ENCODE measurements at regions not wholly inside any gene's neighbourhood (a gene's known extent, or its start where the extent isn't known, plus 50 kb on each side); places are given as distances from the start of the nearest gene placed in this dataset.

DNA sequence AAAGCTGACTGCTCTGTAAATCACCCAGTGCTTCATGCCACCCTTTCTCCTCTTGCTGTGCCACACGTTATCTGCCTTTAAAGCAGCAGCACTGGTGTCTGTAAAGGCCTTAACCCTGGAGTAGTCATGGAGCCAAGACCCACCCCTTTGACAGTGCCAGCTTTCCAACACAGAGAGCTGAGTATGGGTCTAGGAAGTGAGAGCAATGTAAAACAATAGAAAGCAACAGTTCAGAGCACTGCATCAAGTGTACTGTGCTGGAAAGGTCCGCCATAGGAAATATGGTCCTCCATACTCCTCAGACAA is 139.5 kb downstream of the DAD1 start:
- DNase-seq: no peak

DNA sequence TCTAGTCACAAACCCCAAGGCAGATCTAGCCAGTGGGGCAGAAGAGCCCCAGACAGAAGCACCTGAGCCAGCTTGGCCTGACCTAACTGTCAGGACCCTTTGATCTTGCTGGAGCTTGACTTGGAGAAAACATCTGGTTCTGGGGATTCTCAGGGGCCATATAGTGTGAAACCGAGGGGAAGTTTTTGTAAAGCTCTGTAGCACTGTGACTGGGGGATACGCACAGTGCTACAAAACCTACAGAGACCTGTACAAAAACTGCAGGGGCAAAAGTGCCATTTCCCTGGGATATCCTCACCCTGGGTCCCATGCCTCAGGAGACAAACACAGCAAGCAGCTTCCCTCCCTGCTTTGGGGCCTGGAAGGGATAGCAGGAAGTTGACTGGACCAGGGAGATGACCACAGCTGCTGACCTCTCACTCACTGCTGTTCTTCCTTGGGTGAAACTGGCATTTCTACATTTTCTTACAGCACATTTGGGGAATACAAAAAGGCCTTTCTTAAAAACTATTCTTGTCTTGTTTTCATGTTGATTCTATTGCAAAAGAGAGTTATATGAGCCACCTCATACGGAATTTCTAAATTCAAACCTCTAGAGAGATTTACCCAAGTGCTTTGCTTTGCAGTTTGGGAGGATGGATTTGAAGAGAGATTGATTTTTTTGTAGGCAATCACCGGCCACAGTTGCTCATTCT is 140.0 kb downstream of the DAD1 start:
- no peak for DNase-seq

DNA sequence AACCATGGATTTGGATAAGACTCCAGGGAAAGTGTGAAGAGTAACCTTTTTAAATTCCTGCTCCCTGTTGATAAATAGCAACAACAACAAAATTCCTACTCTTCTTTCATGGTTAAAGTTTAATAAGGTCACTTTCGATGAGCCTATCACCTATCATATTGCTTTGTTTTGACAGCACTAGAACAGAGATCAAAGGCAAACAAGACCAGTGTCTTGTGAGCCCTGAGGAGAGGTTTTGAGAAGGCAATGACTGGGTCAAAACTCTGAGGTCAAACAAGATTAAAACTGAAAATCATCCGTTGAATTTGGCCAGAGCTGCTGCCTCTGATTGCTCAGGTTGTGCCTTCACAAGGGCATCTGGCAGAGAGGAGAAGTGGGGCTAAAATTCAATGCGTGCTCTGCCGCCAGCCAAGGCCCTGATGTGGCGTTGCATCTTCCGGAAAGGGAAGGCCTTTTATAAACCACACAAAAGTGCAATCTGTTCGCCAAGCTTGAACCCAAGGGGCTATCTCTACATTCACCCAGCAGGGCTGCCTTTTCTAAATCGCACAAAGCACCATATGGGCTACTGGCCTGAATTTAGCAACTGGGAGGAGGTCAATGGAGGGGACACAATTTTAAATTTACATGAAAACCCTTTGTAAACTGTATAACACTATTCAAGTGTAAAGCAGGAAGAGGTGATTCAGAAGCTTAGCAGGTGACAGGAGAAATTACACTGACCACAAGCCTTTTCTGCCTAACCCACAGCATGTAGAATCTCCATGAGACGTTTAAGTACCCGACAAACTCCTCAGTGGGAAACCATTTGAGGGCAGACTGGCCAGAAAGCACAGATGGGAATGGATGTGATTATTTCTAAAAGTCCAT is 140.8 kb downstream of the DAD1 start:
- DNase-seq: no peak

GRCh38 chr14:22438742-22439141 is 150.3 kb downstream of the DAD1 start:
- no peak for DNase-seq

DNA sequence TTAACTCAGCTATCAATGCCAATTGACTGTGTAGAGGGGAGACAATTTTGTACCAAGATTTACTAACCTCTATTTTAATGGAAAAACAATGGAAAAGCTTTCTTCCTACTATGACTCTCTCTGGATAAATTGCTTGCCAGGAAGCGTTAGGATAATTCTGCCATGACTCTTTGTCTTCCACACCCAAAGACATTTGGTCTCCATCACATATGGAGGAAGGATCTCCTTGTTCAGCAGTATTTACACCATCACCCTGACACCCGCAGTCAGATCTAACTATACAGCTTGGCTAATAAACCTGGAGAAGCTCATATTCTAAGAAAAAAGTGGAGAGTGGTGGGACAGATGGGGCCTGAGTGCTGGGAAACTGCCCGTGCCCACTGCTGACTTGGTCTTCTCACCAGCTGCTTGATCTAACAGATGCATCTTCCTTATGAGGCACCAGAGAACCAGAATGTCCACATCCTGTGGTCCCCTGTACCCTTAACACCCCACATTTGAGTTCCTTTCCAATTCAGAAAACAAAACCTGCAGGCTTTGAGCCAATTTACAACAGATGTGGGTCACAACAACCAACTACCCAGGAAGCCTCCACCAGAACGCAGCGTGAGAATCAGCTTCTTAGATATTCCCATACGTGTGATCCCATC is 154.0 kb downstream of the DAD1 start:
- no peak for DNase-seq

GRCh38 chr14:22434030-22434429 is 155.0 kb downstream of the DAD1 start:
- DNase-seq: no peak

DNA sequence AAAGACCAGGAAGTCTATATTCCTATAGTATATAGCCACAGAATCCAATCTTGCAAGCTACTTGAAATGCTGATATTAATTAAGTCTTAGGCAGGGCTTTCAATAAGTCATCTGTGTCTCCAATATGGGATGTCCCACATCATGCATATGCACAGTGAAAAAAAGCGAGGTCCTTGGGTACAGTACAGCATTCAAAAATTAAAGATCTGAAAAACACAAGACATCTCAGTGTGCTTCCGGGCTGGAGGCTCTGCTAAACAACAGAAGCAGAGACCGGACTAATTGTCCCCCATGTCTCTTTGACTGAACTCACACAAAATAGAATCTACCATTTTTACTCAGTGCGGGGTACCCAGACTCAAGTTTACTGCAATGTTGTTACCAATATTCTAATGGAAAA is 156.0 kb downstream of the DAD1 start:
- no peak for DNase-seq

DNA sequence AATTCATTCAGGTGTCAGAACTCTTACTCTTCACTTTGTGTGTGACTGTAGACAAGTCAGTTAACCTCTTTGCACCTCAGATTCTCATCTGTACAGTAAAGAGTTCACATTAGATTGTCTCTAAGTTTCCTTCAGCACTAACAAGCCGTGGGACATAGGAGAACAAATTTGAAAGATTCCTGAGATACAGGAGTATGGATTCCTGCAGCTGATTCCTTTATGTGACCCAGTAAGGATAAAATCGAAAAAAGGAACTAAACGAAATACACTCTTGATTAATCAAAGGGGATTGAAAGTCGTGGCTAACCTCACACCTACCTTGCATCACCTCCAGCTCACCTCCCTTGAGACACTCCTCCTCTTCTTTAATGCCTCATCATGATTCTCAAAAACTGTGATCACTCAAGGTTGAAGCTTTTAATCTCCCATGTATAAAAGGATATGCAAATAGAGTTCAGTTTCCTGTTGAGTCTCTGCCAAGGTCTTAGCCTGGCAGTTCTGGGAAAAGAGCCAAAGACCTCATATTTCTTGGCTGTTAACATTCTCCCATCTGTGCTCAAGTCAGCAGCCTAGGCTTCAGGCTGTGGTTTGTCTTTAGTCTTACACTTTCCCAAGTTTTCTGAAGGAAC is 156.6 kb downstream of the DAD1 start:
- peak; percentile 92 for DNase-seq

- DNase-seq: no peak
These were observed 159.3 kb downstream of the DAD1 start for GRCh38 chr14:22429546-22430294.

DNA sequence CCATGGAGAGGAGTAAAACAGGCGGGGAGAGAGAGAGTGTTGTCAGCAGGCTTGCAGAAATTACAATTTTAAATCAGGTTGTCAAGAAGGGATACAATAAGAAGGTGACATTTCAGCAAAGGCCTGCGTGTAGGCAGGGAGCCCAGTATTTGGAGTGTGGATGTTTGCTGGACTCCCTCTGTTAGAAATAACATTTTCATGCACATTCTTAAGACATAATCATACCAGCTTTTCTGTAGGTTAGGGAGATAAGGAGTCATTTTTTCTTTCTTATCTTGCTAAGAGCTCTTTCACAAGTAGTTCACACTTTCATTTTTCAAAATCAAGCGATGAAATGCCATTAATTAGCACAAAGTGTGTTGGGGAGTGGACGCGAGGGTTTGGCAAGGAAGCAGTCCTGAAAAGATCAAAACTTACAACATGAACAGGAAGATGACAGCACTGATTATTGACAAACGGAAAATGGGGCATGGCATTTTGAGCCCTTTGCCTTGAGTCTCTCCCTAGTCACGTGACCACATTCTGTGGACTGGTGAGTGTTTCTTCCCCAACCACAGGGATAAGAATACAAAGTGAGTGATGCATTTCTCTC is 160.2 kb downstream of the DAD1 start:
- peak; percentile 90 for DNase-seq

- DNase-seq: peak; percentile 76
These were observed 161.2 kb downstream of the DAD1 start for GRCh38 chr14:22427771-22428231.

DNA sequence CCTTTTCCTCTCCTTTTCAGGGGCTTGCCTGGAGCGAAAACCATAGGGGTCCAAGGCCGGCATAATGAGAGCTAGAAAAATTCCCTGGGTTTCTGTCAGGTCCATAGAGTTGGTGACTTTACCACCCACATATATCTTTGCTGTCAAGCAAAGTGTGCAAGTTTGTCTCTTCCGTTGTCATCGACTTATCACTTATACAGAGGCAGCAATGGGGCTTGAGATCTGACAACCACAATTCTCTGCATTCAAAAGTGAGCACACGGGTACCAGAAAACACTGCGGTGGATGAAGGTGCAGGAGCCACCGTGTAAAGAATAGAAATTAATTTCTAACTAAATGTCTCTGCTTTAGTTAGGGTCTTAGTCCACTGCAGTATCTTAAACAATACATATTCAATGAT is 162.3 kb downstream of the DAD1 start:
- no peak for DNase-seq

GRCh38 chr14:22423958-22424357 is 165.1 kb downstream of the DAD1 start:
- DNase-seq: no peak

GRCh38 chr14:22422238-22422637 is 166.8 kb downstream of the DAD1 start:
- DNase-seq: no peak

- DNase-seq: no peak
These were observed 168.3 kb downstream of the DAD1 start for GRCh38 chr14:22420598-22421186.

DNA sequence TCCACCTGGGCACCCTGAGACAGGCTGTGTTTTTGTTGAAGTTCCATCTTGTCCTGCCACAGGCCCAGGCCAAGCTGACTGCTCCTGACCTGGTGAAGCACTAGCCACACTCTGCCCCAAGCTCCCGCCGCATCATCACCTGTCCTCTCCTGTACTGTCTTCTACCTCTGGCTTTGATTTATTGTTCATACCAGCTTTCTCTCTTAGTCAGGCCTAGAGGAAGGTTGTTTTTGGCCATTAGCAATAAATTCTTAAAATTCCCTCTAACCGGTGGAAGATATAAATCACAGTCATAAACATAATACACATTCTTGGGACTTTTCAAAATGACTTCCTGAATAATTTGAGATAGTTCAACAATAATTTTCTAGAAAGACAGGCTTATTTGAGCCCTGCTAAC is 169.4 kb downstream of the DAD1 start:
- peak; percentile 12 for DNase-seq

GRCh38 chr14:22418631-22419030 is 170.4 kb downstream of the DAD1 start:
- DNase-seq: no peak

GRCh38 chr14:22417914-22418313 is 171.1 kb downstream of the DAD1 start:
- DNase-seq: no peak

GRCh38 chr14:22416193-22416592 is 172.8 kb downstream of the DAD1 start:
- DNase-seq: no peak

- DNase-seq: no peak
These were observed 173.4 kb downstream of the DAD1 start for GRCh38 chr14:22415605-22415959.

DNA sequence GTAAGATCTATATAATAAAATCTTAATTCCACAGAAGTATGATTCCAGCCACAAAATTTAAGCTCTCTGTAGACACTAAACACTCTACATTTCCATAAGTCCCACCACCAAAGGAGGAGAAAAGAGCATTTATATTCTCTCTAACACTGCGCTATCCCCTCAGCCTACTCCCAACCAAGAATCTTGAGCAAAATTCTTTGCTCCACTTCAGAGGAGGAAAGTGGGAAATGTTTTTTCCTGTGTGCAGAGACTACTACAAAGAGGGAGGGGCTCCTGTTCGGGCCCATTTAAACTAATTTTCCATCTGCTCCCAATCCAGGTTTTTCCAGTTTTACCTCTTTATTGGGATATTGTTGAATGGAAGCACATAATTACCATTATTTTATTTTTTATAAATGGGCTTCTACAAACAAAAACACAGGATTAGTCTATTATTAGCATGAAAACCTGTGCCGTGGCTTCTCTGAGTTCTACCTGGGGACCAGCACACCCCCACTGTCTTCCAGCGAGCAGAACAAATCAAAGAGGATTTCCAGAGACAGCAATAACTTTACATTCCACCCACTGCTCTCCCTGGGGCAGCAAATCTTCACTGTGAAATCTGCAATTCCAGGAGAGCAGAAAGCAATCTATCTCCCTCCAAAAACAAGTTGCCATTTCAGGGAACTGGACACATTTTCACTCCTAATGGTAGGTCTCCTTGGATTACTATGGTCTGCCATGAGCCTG is 174.0 kb downstream of the DAD1 start:
- no peak for DNase-seq

Measured in NCI-H226 (cell line).